GM18498 (cell line): ENCODE measurements at regions not wholly inside any gene's neighbourhood (a gene's known extent, or its start where the extent isn't known, plus 50 kb on each side); places are given as distances from the start of the nearest gene placed in this dataset.

Experiments used
- ATAC-seq: cut with Tn5 transposase; IDR thresholded peaks from one replicate; pipeline ENCODE4 v1.9.1; 2021; ENCODE audit warnings: mild to moderate bottlenecking, moderate library complexity; ENCODE audit not compliant: unreplicated experiment

DNA sequence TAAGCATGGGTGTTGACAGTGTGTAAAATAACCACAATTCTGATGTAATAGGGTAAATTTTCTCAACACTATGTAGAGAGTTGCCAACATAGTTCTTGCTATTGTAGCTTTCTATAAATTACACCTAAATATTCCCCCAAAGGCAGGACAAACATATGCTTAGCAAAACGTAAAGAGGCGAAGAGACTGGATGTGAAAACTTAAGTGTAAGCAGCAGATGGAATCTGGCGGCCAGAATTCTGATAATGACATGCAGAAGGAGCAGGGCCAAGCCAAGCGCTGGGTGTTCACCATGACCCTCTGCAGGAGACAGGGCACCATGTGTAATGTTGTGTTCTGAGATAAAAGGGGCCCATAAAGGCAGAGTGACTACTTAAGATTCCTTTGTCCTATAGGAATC lies 105.2 kb upstream of the ZNF521 start:
- ATAC-seq: no peak

DNA sequence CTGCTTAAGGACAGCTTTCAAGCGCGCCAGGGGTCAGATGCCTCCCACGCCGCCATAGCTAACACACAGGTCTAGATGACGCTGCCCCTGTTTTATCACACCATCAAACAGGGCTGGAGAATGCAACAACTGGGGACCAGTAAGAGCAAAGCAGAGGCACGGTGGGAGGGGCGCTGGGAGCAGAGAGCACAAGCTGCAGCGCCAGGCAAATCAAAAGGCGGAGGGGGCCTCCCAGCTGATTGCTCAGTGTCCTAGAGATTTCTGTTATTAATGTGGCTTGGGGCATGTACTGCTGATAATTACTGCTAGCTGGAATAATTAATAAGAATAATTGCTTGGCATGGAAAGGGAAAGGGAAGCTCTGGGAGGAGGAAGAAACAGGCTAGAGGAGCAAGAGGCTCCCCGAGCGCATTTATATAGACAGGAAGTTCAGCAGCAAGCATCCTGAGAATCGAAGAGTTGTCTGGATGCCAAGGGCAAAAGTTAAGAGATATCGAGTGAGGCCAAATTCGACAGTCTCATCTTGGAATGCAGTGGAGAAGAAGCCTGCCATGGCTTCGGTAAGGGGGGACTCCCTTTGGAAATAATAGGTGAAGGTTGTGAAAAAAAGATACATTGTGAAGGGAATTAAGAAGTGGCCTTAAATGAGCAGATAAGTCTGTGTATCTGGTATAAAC lies 104.5 kb upstream of the ZNF521 start:
- ATAC-seq: no peak

DNA sequence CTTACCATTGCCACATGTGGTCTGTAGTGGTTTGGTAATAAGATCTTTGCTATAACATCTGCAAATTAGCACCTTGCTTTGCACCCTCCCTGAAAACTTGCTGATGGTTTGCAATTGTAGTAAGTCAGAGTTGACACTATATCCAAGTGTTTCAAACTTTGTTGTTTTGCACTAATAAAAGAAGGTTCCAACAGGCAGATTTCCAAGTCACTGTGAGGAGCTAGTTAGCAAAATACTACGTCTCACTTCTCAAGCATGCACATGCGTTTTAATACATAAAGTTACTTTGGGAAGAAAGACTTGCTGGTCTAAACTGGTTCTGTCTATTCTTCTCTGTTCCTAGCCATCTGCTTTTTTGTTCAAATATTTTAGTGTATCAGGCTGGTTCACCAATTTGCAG lies 103.7 kb upstream of the ZNF521 start:
- no peak for ATAC-seq

DNA sequence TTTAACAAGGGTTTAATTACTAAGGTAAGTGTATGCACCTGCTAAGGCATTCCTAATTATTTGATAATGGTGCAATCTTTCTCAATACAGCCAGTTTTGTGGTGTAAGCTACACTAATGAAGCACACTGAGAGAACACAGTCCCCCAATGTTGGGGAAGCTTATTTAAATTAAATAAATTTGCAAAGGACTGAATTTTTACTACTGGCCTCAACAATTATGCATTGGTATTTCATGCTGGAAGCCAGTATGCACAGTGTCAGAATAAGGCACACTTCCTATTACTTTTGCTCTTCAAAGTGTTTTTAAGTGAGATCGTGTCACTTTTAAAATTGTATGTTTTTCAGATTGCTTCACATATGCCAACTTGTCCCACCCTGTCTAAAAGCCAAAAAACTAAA lies 103.2 kb upstream of the ZNF521 start:
- no peak for ATAC-seq

DNA sequence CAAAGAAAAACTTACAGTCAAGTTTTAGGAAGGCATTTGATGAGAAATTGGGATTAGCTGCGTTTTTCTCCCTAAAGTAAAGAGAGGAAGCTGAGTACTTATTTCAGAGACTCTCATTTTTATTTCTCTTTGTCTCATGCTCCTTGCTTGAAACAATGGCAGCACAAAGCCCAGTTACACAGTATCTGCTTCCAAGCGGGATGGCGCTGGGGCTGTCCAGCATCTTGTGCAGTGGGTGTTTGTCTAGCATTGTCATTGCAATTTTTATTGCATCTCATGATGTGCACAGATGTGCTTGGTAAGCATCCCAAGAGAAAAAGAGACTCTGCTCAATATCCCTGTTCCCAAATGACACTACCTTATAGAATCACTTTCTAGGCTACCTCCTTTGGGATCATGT lies 102.8 kb upstream of the ZNF521 start:
- no peak for ATAC-seq

- ATAC-seq: no peak
Observed at GRCh38 chr18:25454270-25454659, 102.3 kb upstream of the ZNF521 start.

DNA sequence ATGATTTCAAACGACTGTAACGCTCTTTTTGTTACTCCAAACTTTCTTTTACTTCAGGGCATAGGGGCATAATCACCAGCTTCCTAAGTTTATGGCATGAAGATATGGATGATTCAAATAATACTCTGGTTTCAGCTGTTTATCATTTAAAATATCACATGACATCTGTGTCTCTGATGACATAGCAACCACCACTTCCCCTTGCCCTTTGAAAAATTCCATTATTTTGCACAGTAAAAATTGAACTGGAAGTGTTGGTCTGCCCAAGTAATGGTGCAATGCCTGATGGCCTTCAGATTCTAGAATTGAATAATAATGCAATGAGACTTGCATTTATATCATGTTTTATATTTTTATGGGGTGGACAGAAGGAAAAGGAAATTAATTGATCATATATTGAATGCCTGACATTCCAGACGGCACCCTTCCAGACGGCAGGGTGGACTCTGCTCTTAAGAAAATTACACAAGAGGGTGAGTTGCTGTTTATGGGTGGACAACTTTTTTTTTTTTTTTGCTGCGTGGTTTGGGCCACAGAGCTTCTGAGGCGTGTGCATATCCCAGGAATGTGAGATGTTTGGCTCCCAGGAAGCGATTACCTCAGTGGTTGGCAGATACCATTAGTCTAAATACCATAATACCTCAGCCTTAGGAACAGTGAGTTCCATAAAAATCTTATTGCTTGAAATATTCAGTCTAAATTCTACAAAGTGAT lies 101.7 kb upstream of the ZNF521 start:
- no peak for ATAC-seq

GRCh38 chr18:25451077-25451658 lies 99.2 kb upstream of the ZNF521 start:
- ATAC-seq: no peak

- ATAC-seq: no peak
Observed at GRCh38 chr18:25449046-25449445, 97.1 kb upstream of the ZNF521 start.

DNA sequence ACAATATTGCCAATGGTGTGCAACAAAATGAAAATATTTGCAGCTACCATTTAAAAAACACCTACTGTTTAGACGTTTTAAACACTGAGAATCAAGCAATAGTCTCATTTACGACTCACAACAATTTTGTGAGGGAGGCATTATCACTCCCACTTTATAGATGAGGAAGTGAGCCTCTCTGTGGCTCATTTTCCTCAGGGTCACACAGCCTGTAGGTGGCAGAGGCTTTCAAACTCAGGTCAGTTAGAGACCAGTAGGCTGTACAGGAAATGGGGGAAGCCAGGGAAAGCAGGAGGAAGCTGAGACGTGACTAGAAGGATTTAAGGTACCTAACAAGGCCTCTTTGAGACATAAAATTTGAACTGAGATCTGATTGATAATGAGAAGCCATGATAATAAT lies 95.0 kb upstream of the ZNF521 start:
- ATAC-seq: no peak

- no peak for ATAC-seq
Observed at GRCh38 chr18:25445430-25445829, 93.5 kb upstream of the ZNF521 start.

DNA sequence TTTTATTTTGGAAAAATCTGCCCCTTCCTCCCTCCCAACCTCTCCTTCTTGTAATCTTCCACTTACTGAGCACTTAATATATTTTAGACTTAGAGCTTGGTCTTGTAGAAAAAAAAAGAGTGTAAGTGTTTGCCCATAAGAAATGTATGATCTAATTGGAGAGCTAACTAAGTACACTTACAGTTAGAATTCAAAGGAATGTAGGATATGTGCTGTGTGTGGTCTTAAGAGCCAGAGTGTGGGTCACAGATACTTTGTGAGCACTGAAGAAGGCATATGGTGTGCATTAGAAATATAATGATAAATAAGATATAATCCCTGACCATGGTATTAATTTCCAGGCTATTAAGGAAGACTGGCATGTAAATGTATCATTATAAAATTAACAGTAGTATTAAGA lies 91.8 kb upstream of the ZNF521 start:
- no peak for ATAC-seq

GRCh38 chr18:25435149-25435782 lies 83.3 kb upstream of the ZNF521 start:
- no peak for ATAC-seq

- ATAC-seq: no peak
Observed at GRCh38 chr18:25434745-25435144, 82.8 kb upstream of the ZNF521 start.

GRCh38 chr18:25433590-25433989 lies 81.6 kb upstream of the ZNF521 start:
- ATAC-seq: no peak

DNA sequence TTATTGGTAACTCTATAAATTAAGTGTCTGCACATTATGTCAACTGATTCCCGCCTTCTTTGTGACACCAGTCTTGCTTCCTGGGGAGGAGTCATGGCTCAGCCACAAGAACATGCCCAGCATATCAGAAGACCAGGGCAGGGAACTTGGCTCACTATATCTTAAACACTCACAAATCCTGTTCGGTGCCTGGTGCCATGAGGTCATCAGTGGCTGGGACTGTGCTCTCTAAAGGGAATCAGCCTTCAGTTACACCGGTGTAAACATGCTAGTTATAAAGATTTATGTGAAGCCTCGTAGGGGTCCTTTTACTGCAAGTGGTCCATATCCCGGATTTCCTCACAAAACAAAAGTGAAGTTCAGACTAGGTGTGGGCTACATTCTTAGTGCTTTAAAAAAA lies 73.1 kb upstream of the ZNF521 start:
- no peak for ATAC-seq

DNA sequence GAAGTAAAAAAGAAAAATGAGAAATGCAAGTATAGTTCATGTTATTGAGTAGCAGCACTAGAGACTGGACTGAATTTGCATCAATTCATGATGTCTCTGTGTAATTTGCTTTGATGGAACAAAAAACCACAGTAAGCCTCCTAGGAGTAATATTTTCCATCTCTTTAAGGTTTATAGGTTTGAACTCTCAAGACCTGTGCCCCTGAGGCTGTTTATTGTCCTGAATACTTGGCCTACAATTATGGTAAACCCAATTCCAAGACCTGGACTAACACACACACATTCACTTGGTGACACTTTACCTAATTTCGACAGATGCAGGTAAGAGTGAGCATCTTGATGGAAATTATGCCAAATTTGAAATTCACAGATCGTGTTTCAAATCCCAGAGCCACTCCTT lies 71.8 kb upstream of the ZNF521 start:
- no peak for ATAC-seq

DNA sequence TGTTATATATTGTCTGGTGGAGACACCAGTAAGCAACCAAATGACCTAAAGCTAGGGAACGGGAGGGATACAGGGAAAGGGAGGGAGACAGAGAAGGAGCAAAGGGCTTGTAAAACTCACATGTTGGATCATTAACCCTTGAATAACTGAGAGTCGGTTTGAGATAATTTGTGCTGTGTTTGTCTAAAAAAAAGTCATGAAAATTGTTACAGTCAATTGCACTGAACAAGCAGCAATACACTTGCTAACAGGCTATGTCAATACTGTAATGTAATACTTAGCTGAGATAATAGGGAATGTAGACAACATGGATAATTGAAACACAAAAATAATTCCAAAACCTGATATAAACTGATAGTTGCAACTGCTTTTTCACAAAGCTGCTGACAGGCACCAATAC lies 71.3 kb upstream of the ZNF521 start:
- no peak for ATAC-seq

- ATAC-seq: no peak
Observed at GRCh38 chr18:25422230-25422629, 70.3 kb upstream of the ZNF521 start.

DNA sequence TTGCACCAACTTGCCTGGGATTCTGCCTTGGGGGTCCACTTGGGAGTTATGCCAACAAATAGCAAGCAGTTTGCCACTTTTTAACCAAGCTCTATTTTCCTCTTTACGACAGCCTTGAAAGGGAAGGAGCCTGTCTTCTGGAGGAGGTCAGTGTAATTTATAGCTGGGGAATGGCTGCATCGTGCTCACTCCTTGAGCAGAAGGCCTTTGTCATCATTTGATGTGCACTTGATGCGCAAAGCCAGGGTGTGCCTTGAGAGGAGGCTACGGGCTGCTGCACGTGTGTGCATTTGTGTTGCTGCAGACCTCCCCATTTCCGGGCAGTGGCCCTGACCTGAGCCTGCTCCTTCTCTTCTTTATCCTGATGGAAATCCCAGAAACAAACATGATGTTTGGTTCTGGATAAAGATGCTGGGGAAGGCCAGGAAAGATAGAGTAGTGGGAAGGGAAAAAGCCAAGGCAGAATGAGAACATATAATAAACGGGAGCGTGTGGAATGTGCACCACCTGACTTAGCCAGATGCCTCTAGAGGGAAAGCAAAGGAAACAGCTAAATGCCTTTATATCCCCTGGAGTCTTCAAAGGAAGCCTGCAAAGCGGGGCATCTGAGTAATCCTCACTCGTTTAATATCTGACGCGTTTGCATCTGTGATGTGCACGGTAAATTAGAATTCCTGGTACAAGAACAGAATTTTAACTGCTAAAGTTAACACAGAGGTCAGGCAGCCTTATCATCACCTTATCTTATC lies 68.3 kb upstream of the ZNF521 start:
- no peak for ATAC-seq

GRCh38 chr18:25416374-25416773 lies 64.4 kb upstream of the ZNF521 start:
- ATAC-seq: no peak
